ENCODE measurements at regions not wholly inside any gene's neighbourhood (a gene's known extent, or its start where the extent isn't known, plus 50 kb on each side); places are given as distances from the start of the nearest gene placed in this dataset.

GRCh38 chr11:128210148-128210940 is 377.0 kb downstream of the ETS1 start:
- no peak for TF ChIP-seq EZH2 (IDR thresholded peaks at IDR 0.05; ENCODE audit: insufficient read depth, low read length)
- no peak for TF ChIP-seq CTCF (IDR thresholded peaks at IDR 0.05; ENCODE audit: insufficient read depth, low read depth, low read length)
- DNase-seq (ENCODE audit: low read depth) (peak; percentile 98), FAIRE-seq (peak; percentile 100)
- H4K20me1 ChIP-seq (ENCODE audit: insufficient read depth, low read length) = no peaks in the 10 kb centered on the region
- H3K9me3 Mint-ChIP-seq (ENCODE audit: unreplicated experiment) = peaks cover 6% of the 10 kb centered on the region
- H3K4me3 Mint-ChIP-seq (ENCODE audit: unreplicated experiment) = no peak overlapping the region
- H3K4me2 ChIP-seq (ENCODE audit: low read length) = peak overlapping the region; percentile 77
- H2AFZ ChIP-seq (ENCODE audit: low read depth, low read length) = no peak overlapping the region
- peaks cover 2% of the 10 kb centered on the region for H3K36me3 Mint-ChIP-seq (ENCODE audit: low read depth, unreplicated experiment)
- peak overlapping the region; percentile 29 for H3K4me3 ChIP-seq (ENCODE audit: insufficient read depth, low read depth, low read length)
- H3K4me1 Mint-ChIP-seq (ENCODE audit: low read depth, unreplicated experiment) = peaks cover 45% of the 10 kb centered on the region
- H3K36me3 ChIP-seq (ENCODE audit: insufficient read depth, low read length) = no peaks in the 10 kb centered on the region
- H3K27me3 ChIP-seq (ENCODE audit: insufficient read depth, low read length) = no peaks in the 10 kb centered on the region
- peak overlapping the region; percentile 92 for H3K27ac ChIP-seq (ENCODE audit: low read depth, low read length)
- H3K9me3 ChIP-seq (ENCODE audit: insufficient read depth, low read depth, low read length) = no peaks in the 10 kb centered on the region
- peaks cover 40% of the 10 kb centered on the region for H3K4me1 ChIP-seq (ENCODE audit: insufficient read depth, low read length)
- H3K27me3 Mint-ChIP-seq (ENCODE audit: low read depth, unreplicated experiment) = no peaks in the 10 kb centered on the region
- peak overlapping the region; percentile 93 for H3K27ac Mint-ChIP-seq (ENCODE audit: unreplicated experiment)
- H3K79me2 ChIP-seq (ENCODE audit: insufficient read depth, low read length) = no peaks in the 10 kb centered on the region
- H3K9ac ChIP-seq (ENCODE audit: low read length) = peak overlapping the region; percentile 58

- Mint-ChIP-seq H3K27me3 (ENCODE audit: low read depth, unreplicated experiment) (no peaks in the 10 kb centered on the region), H3K27ac (ENCODE audit: unreplicated experiment) (peak overlapping the region; percentile 93), H3K36me3 (ENCODE audit: low read depth, unreplicated experiment) (no peaks in the 10 kb centered on the region), H3K4me1 (ENCODE audit: low read depth, unreplicated experiment) (peaks cover 42% of the 10 kb centered on the region), H3K4me3 (ENCODE audit: unreplicated experiment) (no peak overlapping the region), H3K9me3 (ENCODE audit: unreplicated experiment) (peaks cover 3% of the 10 kb centered on the region)
- FAIRE-seq = no peak
- H3K79me2 ChIP-seq (ENCODE audit: insufficient read depth, low read length) = no peaks in the 10 kb centered on the region
- H3K27me3 ChIP-seq (ENCODE audit: insufficient read depth, low read length) = no peaks in the 10 kb centered on the region
- no peaks in the 10 kb centered on the region for H3K9me3 ChIP-seq (ENCODE audit: insufficient read depth, low read depth, low read length)
- TF ChIP-seq CTCF (IDR thresholded peaks at IDR 0.05; ENCODE audit: insufficient read depth, low read depth, low read length) (no peak), EZH2 (IDR thresholded peaks at IDR 0.05; ENCODE audit: insufficient read depth, low read length) (no peak)
- H4K20me1 ChIP-seq (ENCODE audit: insufficient read depth, low read length) = no peaks in the 10 kb centered on the region
- DNase-seq (ENCODE audit: low read depth) = no peak
- peaks cover 40% of the 10 kb centered on the region for H3K4me1 ChIP-seq (ENCODE audit: insufficient read depth, low read length)
- H3K27ac ChIP-seq (ENCODE audit: low read depth, low read length) = peak overlapping the region; percentile 92
- H3K9ac ChIP-seq (ENCODE audit: low read length) = peak overlapping the region; percentile 77
- H3K4me2 ChIP-seq (ENCODE audit: low read length) = peak overlapping the region; percentile 84
- no peak overlapping the region for H3K4me3 ChIP-seq (ENCODE audit: insufficient read depth, low read depth, low read length)
- H3K36me3 ChIP-seq (ENCODE audit: insufficient read depth, low read length) = no peaks in the 10 kb centered on the region
- H2AFZ ChIP-seq (ENCODE audit: low read depth, low read length) = no peak overlapping the region
These were observed 378.3 kb downstream of the ETS1 start for GRCh38 chr11:128209138-128209435.

All from astrocyte (in vitro differentiated cells and primary cell).